Fibroblast of villous mesenchyme (primary cell): ENCODE measurements at regions not wholly inside any gene's neighbourhood (a gene's known extent, or its start where the extent isn't known, plus 50 kb on each side); places are given as distances from the start of the nearest gene placed in this dataset.

Source experiments
- DNase-seq: peaks from one replicate; pipeline ENCODE4 v3.0.0-alpha.2; 2010; ENCODE audit warnings: low read depth
- H3K4me3 ChIP-seq: 2 replicates; pipeline ENCODE4 v1.5.1; 2011; ENCODE audit warnings: low read depth, mild to moderate bottlenecking, low read length
- TF ChIP-seq, protein P1 (sequence below): IDR thresholded peaks from 2 replicates; pipeline ENCODE4 v1.5.1; 2012; ENCODE audit warnings: low read depth, mild to moderate bottlenecking, low read length; ENCODE audit not compliant: insufficient read depth

GRCh38 chrX:97846228-97846627 is 962.5 kb downstream of the RPA4 start:
- no peak for DNase-seq
- no peak overlapping the region for H3K4me3 ChIP-seq
- TF ChIP-seq, protein P1, sequence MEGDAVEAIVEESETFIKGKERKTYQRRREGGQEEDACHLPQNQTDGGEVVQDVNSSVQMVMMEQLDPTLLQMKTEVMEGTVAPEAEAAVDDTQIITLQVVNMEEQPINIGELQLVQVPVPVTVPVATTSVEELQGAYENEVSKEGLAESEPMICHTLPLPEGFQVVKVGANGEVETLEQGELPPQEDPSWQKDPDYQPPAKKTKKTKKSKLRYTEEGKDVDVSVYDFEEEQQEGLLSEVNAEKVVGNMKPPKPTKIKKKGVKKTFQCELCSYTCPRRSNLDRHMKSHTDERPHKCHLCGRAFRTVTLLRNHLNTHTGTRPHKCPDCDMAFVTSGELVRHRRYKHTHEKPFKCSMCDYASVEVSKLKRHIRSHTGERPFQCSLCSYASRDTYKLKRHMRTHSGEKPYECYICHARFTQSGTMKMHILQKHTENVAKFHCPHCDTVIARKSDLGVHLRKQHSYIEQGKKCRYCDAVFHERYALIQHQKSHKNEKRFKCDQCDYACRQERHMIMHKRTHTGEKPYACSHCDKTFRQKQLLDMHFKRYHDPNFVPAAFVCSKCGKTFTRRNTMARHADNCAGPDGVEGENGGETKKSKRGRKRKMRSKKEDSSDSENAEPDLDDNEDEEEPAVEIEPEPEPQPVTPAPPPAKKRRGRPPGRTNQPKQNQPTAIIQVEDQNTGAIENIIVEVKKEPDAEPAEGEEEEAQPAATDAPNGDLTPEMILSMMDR = no peak

DNA sequence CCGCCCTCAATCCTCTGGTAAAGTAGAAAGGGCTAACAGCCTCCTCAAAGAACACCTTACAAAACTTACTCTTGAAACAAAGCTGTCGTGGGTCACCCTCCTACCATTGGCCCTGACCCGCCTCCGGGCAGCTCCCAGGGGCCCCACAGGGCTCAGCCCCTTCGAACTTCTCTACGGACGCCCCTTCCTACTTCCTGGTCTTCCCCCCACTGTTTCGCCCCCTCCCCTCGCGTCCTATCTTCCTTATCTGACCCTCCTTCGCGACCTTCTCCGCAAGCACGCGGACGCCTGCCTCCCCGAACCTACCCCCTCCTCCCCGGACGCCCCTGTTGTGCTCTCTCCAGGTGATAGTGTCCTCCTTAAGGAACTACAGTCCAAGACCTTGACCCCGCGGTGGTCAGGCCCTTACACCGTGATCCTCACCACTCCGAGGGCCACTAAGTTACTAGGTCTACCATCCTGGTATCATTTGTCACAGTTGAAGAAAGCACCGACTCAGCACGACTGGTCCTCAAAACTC is 963.1 kb downstream of the RPA4 start:
- no peak for DNase-seq
- TF ChIP-seq, protein P1 = no peak
- no peak overlapping the region for H3K4me3 ChIP-seq

DNA sequence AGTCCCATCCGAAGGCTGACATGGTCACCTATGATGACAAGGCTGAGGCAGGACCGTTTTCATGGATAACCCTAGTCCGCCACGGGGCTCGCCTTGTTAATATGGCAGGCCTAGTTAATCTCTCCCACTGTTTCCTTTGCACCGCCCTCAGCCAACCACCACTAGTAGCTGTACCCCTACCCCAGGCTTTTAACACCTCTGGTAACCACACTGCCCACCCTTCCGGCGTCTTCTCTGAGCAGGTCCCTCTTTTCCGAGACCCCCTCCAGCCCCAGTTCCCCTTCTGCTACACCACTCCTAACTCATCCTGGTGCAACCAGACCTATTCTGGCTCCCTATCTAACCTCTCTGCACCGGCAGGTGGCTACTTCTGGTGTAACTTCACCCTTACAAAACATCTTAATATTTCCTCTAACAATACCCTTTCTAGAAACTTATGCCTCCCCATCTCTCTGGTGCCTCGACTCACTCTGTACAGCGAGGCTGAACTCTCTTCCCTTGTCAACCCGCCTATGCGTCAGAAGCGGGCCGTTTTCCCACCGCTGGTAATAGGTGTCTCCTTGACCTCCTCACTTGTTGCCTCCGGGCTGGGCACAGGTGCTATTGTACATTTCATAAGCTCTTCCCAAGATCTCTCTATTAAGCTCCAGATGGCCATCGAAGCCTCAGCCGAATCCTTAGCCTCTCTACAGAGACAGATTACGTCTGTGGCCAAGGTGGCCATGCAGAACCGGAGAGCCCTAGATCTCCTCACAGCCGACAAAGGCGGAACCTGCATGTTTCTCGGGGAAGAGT is 964.4 kb downstream of the RPA4 start:
- TF ChIP-seq, protein P1 = no peak
- DNase-seq = no peak
- H3K4me3 ChIP-seq = no peak overlapping the region

DNA sequence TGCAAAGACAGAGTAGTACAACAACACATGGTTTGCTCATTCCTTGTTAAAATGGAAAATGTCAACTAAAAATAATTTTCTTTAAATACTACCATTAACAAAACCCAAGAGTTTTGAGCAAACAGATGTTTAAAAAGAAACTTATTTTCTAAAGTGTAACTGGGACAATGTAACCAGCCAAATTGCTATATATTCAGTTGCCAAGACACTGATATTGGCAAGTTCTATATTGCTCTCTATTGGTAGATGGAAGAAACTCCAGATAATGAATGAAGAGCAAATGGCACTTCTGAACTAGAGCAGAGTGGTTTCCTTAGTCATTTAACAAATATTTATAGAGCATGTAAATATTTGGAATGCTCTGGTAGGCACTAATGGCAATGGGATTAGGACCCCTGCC is 966.2 kb downstream of the RPA4 start:
- no peak for DNase-seq
- H3K4me3 ChIP-seq = no peak overlapping the region
- TF ChIP-seq, protein P1 = no peak

DNA sequence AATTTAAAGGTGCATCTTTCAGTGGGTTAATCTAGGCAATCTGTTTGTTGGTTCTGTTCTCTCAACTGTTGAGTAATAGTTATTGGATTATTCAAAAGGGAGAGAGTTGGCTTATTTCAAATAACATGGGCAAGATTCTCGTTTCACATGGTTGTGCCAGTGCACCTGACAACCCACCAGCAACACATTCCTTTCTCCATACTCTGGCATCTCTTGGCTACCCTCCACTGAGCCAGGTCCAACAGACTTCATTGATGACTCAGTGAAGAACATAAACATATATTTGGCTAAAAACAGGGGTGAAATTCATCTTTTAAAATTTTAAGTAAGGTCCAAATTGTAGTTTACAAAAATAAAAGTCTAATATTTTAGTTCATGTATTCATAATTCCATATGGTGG is 967.2 kb downstream of the RPA4 start:
- no peak for DNase-seq
- TF ChIP-seq, protein P1 = no peak
- H3K4me3 ChIP-seq = no peak overlapping the region

- DNase-seq = no peak
- H3K4me3 ChIP-seq = no peak overlapping the region
- TF ChIP-seq, protein P1 = no peak
These were observed 970.4 kb downstream of the RPA4 start for GRCh38 chrX:97854086-97854485.
